Thymus (tissue), 11 donors: ENCODE measurements at regions not wholly inside any gene's neighbourhood (a gene's known extent, or its start where the extent isn't known, plus 50 kb on each side); places are given as distances from the start of the nearest gene placed in this dataset.

Experiments
- DNase-seq, 9 donors: peaks; one replicate each; pipeline ENCODE4 v3.0.0-alpha.2; 2013; ENCODE audit warnings: low spot score in 9 of 9, low read depth in 6 of 9, missing footprints in 1 of 9
- H3K27ac ChIP-seq, 2 donors: one replicate each; pipeline ENCODE4 v1.5.1; 2013; ENCODE audit warnings: control low read depth in 1 of 2, low read depth in 1 of 2, low read length in 1 of 2, mild to moderate bottlenecking in 1 of 2, moderate library complexity in 1 of 2
- H3K27me3 ChIP-seq, 2 donors: one replicate each; pipeline ENCODE4 v1.5.1; 2013; ENCODE audit warnings: low read length in 1 of 2; ENCODE audit not compliant: control insufficient read depth in 2 of 2, insufficient read depth in 1 of 2
- H3K36me3 ChIP-seq, 2 donors: one replicate each; pipeline ENCODE4 v1.5.1; 2013; ENCODE audit warnings: low read length in 1 of 2, mild to moderate bottlenecking in 1 of 2, moderate library complexity in 1 of 2; ENCODE audit not compliant: control insufficient read depth in 2 of 2, insufficient read depth in 2 of 2
- H3K4me1 ChIP-seq, 2 donors: one replicate each; pipeline ENCODE4 v1.5.1; 2013; ENCODE audit warnings: low read length in 2 of 2; ENCODE audit not compliant: control insufficient read depth in 2 of 2, insufficient read depth in 2 of 2
- H3K4me3 ChIP-seq, 2 donors: one replicate each; pipeline ENCODE4 v1.5.1; 2013; ENCODE audit warnings: low read length in 2 of 2, control low read depth in 1 of 2, mild to moderate bottlenecking in 1 of 2
- H3K9me3 ChIP-seq, 2 donors: one replicate each; pipeline ENCODE4 v1.5.1; 2013; ENCODE audit warnings: low read length in 1 of 2, mild to moderate bottlenecking in 1 of 2; ENCODE audit not compliant: control insufficient read depth in 2 of 2, insufficient read depth in 1 of 2
- WGBS: extraction: QIAGEN DNeasy Blood & Tissue Kit; methylation state at CpG from one replicate; pipeline ENCODE4 v1.1.7; 2013; 5-methylcytosine and 5-hydroxymethylcytosine counted together
- donor health status: healthy.

GRCh38 chr4:80145739-80146138 is 51.6 kb upstream of the PRDM8 start:
- H3K27me3 ChIP-seq, result no peaks in the 10 kb centered on the region
- 92% methylated on average over 1 of the region's 1 CpG for WGBS
- H3K36me3 ChIP-seq, result no peaks in the 10 kb centered on the region
- DNase-seq, result no peak
- no peak overlapping the region for H3K4me3 ChIP-seq
- no peaks in the 10 kb centered on the region for H3K9me3 ChIP-seq
- no peaks in the 10 kb centered on the region for H3K4me1 ChIP-seq
- H3K27ac ChIP-seq, result no peak overlapping the region

GRCh38 chr4:80144676-80145470 is 52.4 kb upstream of the PRDM8 start:
- no peaks in the 10 kb centered on the region for H3K9me3 ChIP-seq
- no peak for DNase-seq

GRCh38 chr4:80143307-80143679 is 54.0 kb upstream of the PRDM8 start:
- H3K27ac ChIP-seq, result no peak overlapping the region
- H3K9me3 ChIP-seq, result no peaks in the 10 kb centered on the region
- DNase-seq, result no peak
- H3K27me3 ChIP-seq, result no peaks in the 10 kb centered on the region
- H3K36me3 ChIP-seq, result no peaks in the 10 kb centered on the region
- WGBS, result 87% methylated on average over 1 of the region's 1 CpG
- H3K4me1 ChIP-seq, result peaks cover 0 to 10% of the 10 kb centered on the region in 2 donors
- no peak overlapping the region for H3K4me3 ChIP-seq

More at GRCh38 chr4:80144676-80145470, 52.4 kb upstream of the PRDM8 start:
- no peaks in the 10 kb centered on the region for H3K27me3 ChIP-seq
- H3K27ac ChIP-seq, result no peak overlapping the region
- H3K4me1 ChIP-seq, result peaks cover 0 to 4% of the 10 kb centered on the region in 2 donors
- H3K36me3 ChIP-seq, result no peaks in the 10 kb centered on the region
- no peak overlapping the region for H3K4me3 ChIP-seq

GRCh38 chr4:80142394-80143306 is 54.7 kb upstream of the PRDM8 start:
- Histone ChIP-seq H3K27ac (no peak overlapping the region), H3K36me3 (no peaks in the 10 kb centered on the region), H3K4me1 (peaks cover 0 to 10% of the 10 kb centered on the region in 2 donors), H3K27me3 (no peaks in the 10 kb centered on the region), H3K9me3 (no peaks in the 10 kb centered on the region), H3K4me3 (no peak overlapping the region)
- DNase-seq, result no peak
- 80% methylated on average over 4 of the region's 4 CpGs for WGBS

GRCh38 chr4:80141543-80141942 is 55.8 kb upstream of the PRDM8 start:
- no peak overlapping the region for H3K4me3 ChIP-seq
- 94% methylated on average over 2 of the region's 2 CpGs for WGBS
- H3K9me3 ChIP-seq, result no peaks in the 10 kb centered on the region
- H3K4me1 ChIP-seq, result peaks cover 0 to 10% of the 10 kb centered on the region in 2 donors
- DNase-seq, result no peak
- H3K36me3 ChIP-seq, result no peaks in the 10 kb centered on the region
- no peak overlapping the region for H3K27ac ChIP-seq
- no peaks in the 10 kb centered on the region for H3K27me3 ChIP-seq

GRCh38 chr4:80140194-80140593 is 57.1 kb upstream of the PRDM8 start:
- Histone ChIP-seq H3K9me3 (no peaks in the 10 kb centered on the region), H3K4me3 (no peak overlapping the region), H3K27ac (no peak overlapping the region), H3K27me3 (no peaks in the 10 kb centered on the region), H3K4me1 (peaks cover 0 to 10% of the 10 kb centered on the region in 2 donors), H3K36me3 (no peaks in the 10 kb centered on the region)
- WGBS, result 84% methylated on average over 2 of the region's 2 CpGs
- DNase-seq, result no peak

- DNase-seq, result no peak
- Histone ChIP-seq H3K36me3 (no peaks in the 10 kb centered on the region), H3K4me3 (no peak overlapping the region), H3K9me3 (no peaks in the 10 kb centered on the region), H3K27me3 (no peaks in the 10 kb centered on the region), H3K27ac (no peak overlapping the region), H3K4me1 (peaks cover 0 to 10% of the 10 kb centered on the region in 2 donors)
- 68% methylated on average over 3 of the region's 3 CpGs for WGBS
These were observed 57.6 kb upstream of the PRDM8 start for GRCh38 chr4:80139671-80140070.

- no peaks in the 10 kb centered on the region for H3K9me3 ChIP-seq
- H3K4me3 ChIP-seq, result no peak overlapping the region
- no peaks in the 10 kb centered on the region for H3K27me3 ChIP-seq
- no peaks in the 10 kb centered on the region for H3K36me3 ChIP-seq
- H3K4me1 ChIP-seq, result peaks cover 0 to 10% of the 10 kb centered on the region in 2 donors
- WGBS, result 76% methylated on average over 2 of the region's 2 CpGs
- peak overlapping the region in 1 of 2 donors; percentile 64 for H3K27ac ChIP-seq
- DNase-seq, result peak in 7 of 9 donors; percentile 26 to 87 (median 57)
These were observed 58.5 kb upstream of the PRDM8 start for GRCh38 chr4:80138551-80139538.
